ENCODE measurements at regions not wholly inside any gene's neighbourhood (a gene's known extent, or its start where the extent isn't known, plus 50 kb on each side); places are given as distances from the start of the nearest gene placed in this dataset.

DNA sequence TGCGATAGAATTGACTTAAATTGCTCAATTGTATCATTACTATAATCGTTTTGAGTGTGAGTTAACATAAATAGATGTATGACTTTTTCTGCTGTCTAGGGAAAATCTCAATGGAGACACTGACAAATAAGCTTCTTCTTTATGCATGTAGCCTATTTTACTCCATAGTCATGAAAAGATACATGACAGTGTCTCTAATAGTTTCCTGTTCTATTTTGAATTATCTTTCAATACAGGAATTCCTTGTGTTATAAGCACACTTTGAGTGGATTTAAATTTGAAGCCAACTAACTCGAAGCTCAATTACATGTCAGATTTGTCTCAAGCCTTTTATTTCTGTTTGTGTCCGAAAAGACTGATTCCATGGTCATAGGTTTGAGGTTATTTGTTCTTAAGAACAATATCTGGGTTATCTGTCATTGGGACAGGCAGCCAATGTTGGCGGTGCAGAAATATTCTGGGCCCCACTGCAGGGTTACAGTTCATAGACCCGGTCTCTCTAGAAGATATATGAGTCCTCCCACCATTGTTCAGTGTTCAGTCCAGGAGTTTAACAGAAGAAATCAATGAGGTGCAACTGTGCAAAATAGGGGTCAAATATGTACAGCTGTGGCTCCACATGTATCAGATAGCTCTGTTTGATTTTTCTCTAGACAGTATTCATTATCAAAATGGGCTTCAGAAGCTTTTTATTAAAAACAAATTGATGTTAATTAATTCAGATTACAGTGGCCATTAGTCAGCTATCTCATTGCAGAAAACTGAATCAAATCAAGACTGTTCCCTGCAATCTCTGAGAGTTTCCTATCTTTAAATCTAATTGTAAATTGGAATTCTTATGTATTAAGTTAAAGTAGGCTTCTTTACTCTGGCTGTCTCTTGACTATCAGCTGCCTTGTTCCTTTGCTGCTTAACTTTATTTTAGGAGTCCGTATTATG, 1238.8 kb downstream of the NXPH1 start:
- Histone ChIP-seq H3K9me3 (no peaks in the 10 kb centered on the region), H3K4me3 (no peak overlapping the region), H3K27ac (no peak overlapping the region), H3K4me1 (no peaks in the 10 kb centered on the region), H3K36me3 (no peaks in the 10 kb centered on the region), H3K27me3 (no peaks in the 10 kb centered on the region)
- TF ChIP-seq, protein P1, sequence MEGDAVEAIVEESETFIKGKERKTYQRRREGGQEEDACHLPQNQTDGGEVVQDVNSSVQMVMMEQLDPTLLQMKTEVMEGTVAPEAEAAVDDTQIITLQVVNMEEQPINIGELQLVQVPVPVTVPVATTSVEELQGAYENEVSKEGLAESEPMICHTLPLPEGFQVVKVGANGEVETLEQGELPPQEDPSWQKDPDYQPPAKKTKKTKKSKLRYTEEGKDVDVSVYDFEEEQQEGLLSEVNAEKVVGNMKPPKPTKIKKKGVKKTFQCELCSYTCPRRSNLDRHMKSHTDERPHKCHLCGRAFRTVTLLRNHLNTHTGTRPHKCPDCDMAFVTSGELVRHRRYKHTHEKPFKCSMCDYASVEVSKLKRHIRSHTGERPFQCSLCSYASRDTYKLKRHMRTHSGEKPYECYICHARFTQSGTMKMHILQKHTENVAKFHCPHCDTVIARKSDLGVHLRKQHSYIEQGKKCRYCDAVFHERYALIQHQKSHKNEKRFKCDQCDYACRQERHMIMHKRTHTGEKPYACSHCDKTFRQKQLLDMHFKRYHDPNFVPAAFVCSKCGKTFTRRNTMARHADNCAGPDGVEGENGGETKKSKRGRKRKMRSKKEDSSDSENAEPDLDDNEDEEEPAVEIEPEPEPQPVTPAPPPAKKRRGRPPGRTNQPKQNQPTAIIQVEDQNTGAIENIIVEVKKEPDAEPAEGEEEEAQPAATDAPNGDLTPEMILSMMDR (IDR thresholded peaks at IDR 0.05), result no peak
- no peak for DNase-seq (ENCODE audit: low spot score)

DNA sequence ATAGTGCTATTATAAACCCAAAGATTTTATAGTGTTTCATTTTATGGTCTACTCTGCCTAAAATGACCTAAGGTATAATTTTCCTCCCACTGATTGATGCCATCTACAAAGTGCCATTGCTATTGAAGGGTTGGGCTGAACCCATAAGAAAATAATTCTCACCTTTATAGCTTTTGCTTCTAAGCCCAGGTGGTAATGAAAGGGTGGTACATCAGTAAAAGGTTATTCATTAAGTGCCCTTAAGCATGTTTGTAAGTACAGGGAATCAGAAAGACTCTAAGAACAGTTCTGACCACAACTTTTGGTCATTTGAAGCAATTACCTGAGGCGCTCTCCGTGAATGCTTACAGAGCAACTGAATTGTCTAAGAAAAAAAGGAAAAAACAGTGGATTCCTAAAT, 1247.3 kb downstream of the NXPH1 start:
- Histone ChIP-seq H3K36me3 (no peaks in the 10 kb centered on the region), H3K4me3 (no peak overlapping the region), H3K4me1 (no peaks in the 10 kb centered on the region), H3K27ac (no peak overlapping the region), H3K9me3 (no peaks in the 10 kb centered on the region), H3K27me3 (no peaks in the 10 kb centered on the region)
- TF ChIP-seq, protein P1 (IDR thresholded peaks at IDR 0.05), result no peak
- no peak for DNase-seq (ENCODE audit: low spot score)

DNA sequence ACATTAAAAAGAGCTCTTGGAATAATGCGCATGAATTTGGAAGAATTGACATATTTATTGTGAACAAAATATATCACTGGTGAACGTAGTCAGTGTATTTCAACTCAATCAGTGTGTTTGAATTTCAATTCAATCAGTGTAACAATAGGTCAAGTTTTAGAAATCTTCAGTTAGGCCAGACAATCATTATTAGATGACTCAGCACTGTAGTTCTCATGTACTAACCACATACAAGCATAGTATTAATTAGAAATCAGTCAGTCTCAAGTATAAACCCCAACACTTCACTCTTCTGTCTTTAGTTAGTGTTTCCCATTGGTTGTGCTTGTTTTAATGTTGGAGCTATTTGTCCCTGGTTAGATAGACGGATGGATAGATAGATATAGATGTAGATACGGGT, 1247.9 kb downstream of the NXPH1 start:
- no peak for DNase-seq (ENCODE audit: low spot score)
- Histone ChIP-seq H3K4me1 (no peaks in the 10 kb centered on the region), H3K4me3 (no peak overlapping the region), H3K36me3 (no peaks in the 10 kb centered on the region), H3K27me3 (no peaks in the 10 kb centered on the region), H3K27ac (no peak overlapping the region), H3K9me3 (no peaks in the 10 kb centered on the region)
- TF ChIP-seq, protein P1 (IDR thresholded peaks at IDR 0.05), result no peak

DNA sequence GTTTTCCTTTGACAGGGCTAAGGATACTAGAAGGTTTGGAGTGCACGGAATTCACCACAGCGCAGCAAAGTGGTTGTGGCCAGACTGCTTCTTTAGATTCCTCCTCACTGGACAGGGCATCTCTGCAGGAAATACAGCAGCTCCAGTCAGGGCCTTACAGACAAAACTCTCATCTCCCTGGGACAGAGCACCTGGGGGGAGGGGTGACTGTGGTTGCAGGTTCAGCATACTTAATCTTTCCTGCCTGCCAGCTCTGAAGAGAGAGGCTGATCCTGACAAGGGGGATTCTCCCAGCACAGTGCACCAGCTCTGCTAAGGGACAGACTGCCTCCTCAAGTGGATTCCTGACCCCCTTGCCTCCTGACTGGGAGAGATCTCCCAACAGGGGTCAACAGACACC, 1257.9 kb downstream of the NXPH1 start:
- H3K4me3 ChIP-seq, result no peak overlapping the region
- no peaks in the 10 kb centered on the region for H3K36me3 ChIP-seq
- DNase-seq (ENCODE audit: low spot score), result no peak
- TF ChIP-seq, protein P1 (IDR thresholded peaks at IDR 0.05), result no peak
- H3K9me3 ChIP-seq, result no peaks in the 10 kb centered on the region
- no peaks in the 10 kb centered on the region for H3K27me3 ChIP-seq
- H3K4me1 ChIP-seq, result no peaks in the 10 kb centered on the region
- H3K27ac ChIP-seq, result no peak overlapping the region

DNA sequence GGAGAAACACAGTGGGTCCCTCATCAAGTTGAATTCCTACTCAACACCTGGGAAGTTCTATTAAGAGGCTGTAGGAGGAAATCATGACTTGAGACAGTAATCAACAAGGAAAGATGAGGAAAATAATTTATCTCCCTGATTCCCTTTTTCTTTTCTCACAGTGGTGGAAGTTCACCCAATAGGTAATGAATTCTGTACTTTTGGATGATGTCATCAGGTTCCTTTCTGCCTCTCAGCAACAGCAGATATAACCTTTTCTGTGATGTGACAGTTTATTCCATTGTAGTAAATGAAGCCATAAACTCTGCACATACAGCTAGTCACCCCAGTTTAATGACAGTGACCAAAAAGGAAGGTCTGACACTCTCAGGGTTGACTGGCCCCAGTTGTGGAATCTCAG, 1265.0 kb downstream of the NXPH1 start:
- H3K4me1 ChIP-seq, result no peaks in the 10 kb centered on the region
- no peaks in the 10 kb centered on the region for H3K36me3 ChIP-seq
- H3K27ac ChIP-seq, result no peak overlapping the region
- no peak for DNase-seq (ENCODE audit: low spot score)
- TF ChIP-seq, protein P1 (IDR thresholded peaks at IDR 0.05), result no peak
- H3K27me3 ChIP-seq, result no peaks in the 10 kb centered on the region
- H3K4me3 ChIP-seq, result no peak overlapping the region
- H3K9me3 ChIP-seq, result no peaks in the 10 kb centered on the region

Measured in right atrium auricular region (tissue), 2 donors.